H1 (cell line): ENCODE measurements at regions not wholly inside any gene's neighbourhood (a gene's known extent, or its start where the extent isn't known, plus 50 kb on each side); places are given as distances from the start of the nearest gene placed in this dataset.

Source experiments
- CTCF ChIA-PET: fragments of 300-600 bp; sonication (Branson Sonifier 250); formaldehyde crosslinking; loops from one replicate; lab custom pipeline; 2021; ENCODE audit not compliant: partially characterized antibody; lab: Charles Lee
- POLR2A ChIA-PET: fragments of 300-600 bp; sonication (Branson Sonifier 250); formaldehyde crosslinking; loops from one replicate; lab custom pipeline; 2021; ENCODE audit warnings: inconsistent platforms; ENCODE audit not compliant: partially characterized antibody; lab: Charles Lee
- DNase-seq, 2 experiments: peaks; one replicate each; pipeline versions ENCODE4 v3.0.0 to v3.0.0-alpha.2; 2010 to 2022; ENCODE audit warnings: low spot score in 2 of 2, low read depth in 1 of 2, mixed read lengths in 1 of 2
- FAIRE-seq: peaks from 2 replicates; lab custom pipeline; 2011; peaks lifted over from hg19 to GRCh38; lab: Jason Lieb, UNC
- H2AFZ ChIP-seq: 2 replicates; pipeline ENCODE4 v1.8.1; 2012; ENCODE audit warnings: low read length, inconsistent platforms
- H2AK5ac ChIP-seq: 2 replicates; pipeline ENCODE4 v1.6.1; 2013; ENCODE audit warnings: low read depth, low read length
- H2BK120ac ChIP-seq: replicated peaks from 2 replicates; pipeline ENCODE3; 2013; ENCODE audit warnings: low read depth, low read length, inconsistent platforms
- H2BK12ac ChIP-seq: 2 replicates; pipeline ENCODE4 v1.6.1; 2013; ENCODE audit warnings: low read depth, low read length
- H2BK15ac ChIP-seq: 2 replicates; pipeline ENCODE4 v1.6.1; 2013; ENCODE audit warnings: low read length
- H2BK20ac ChIP-seq: 2 replicates; pipeline ENCODE4 v1.6.1; 2013; ENCODE audit warnings: low read length
- H2BK5ac ChIP-seq: 2 replicates; pipeline ENCODE4 v1.6.1; 2013; ENCODE audit warnings: low read depth, low read length
- H3K14ac ChIP-seq: 2 replicates; pipeline ENCODE4 v1.6.1; 2013; ENCODE audit warnings: inconsistent platforms; ENCODE audit not compliant: insufficient read length
- H3K18ac ChIP-seq: 2 replicates; pipeline ENCODE4 v1.6.1; 2013; ENCODE audit warnings: low read length; ENCODE audit errors: extremely low read depth
- H3K23ac ChIP-seq: 2 replicates; pipeline ENCODE4 v1.6.1; 2013; ENCODE audit warnings: inconsistent platforms; ENCODE audit not compliant: insufficient read length
- H3K23me2 ChIP-seq: 2 replicates; pipeline ENCODE4 v1.6.1; 2013; ENCODE audit warnings: low read depth, low read length
- H3K27ac ChIP-seq: 2 replicates; pipeline ENCODE4 v1.6.1; 2011; ENCODE audit warnings: low read depth, low read length, inconsistent platforms
- H3K27me3 ChIP-seq, 4 experiments: replicated peaks in 1 of 4; 1 replicate in 1 of 4; 2 replicates in 3 of 4; pipeline versions ENCODE4 v1.6.1 to v1.8.1; 2011 to 2013; ENCODE audit warnings: low read length in 3 of 4, mild to moderate bottlenecking in 3 of 4, inconsistent platforms in 2 of 4, mixed read lengths in 2 of 4, moderate library complexity in 1 of 4; ENCODE audit not compliant: control insufficient read depth in 3 of 4, insufficient read depth in 3 of 4; ENCODE audit errors: extremely low read depth in 1 of 4
- H3K36me3 ChIP-seq, 4 experiments: 2 replicates each; pipeline versions ENCODE4 v1.6.1 to v1.8.1; 2011 to 2013; ENCODE audit warnings: mild to moderate bottlenecking in 4 of 4, low read length in 3 of 4, moderate library complexity in 2 of 4, control low read depth in 1 of 4, inconsistent platforms in 1 of 4; ENCODE audit not compliant: insufficient read depth in 4 of 4, control insufficient read depth in 2 of 4
- H3K4ac ChIP-seq: replicated peaks from 2 replicates; pipeline ENCODE3; 2013; ENCODE audit warnings: low read length, low read depth, mixed read lengths, inconsistent platforms; ENCODE audit not compliant: insufficient read length
- H3K4me1 ChIP-seq, 4 experiments: replicated peaks in 1 of 4; 1 replicate in 1 of 4; 2 replicates in 3 of 4; pipeline versions ENCODE4 v1.6.1 to v1.8.1; 2011 to 2013; ENCODE audit warnings: low read length in 3 of 4, inconsistent platforms in 2 of 4, mixed read lengths in 1 of 4; ENCODE audit not compliant: insufficient read depth in 4 of 4, control insufficient read depth in 3 of 4
- H3K4me2 ChIP-seq, 2 experiments: 2 replicates each; pipeline versions ENCODE4 v1.6.1 to v1.8.1; 2011 to 2013; ENCODE audit warnings: low read depth in 2 of 2, low read length in 2 of 2, control low read depth in 1 of 2, inconsistent platforms in 1 of 2, mild to moderate bottlenecking in 1 of 2; ENCODE audit not compliant: insufficient read depth in 1 of 2
- H3K4me3 ChIP-seq, 4 experiments: fragments of 200-600, 300-600 bp in 1 of 4; sonication (generic), shearing (Covaris generic), sonication (Bioruptor Twin) in 1 of 4; 2 replicates each; pipeline versions ENCODE4 v1.5.1 to v1.8.1; 2011 to 2016; ENCODE audit warnings: low read length in 4 of 4, low read depth in 3 of 4, control low read depth in 2 of 4, inconsistent platforms in 2 of 4, mild to moderate bottlenecking in 2 of 4, mixed read lengths in 1 of 4, moderate library complexity in 1 of 4; ENCODE audit not compliant: insufficient read depth in 2 of 4; ENCODE audit errors: extremely low read depth in 1 of 4
- H3K56ac ChIP-seq: replicated peaks from 2 replicates; pipeline ENCODE3; 2013; ENCODE audit warnings: low read depth, mild to moderate bottlenecking, mixed read lengths, low read length, inconsistent platforms; ENCODE audit not compliant: insufficient read length
- H3K79me1 ChIP-seq: 2 replicates; pipeline ENCODE4 v1.6.1; 2013; ENCODE audit warnings: low read depth, low read length, control low read depth
- H3K79me2 ChIP-seq, 2 experiments: 2 replicates each; pipeline versions ENCODE4 v1.6.1 to v1.8.1; 2012 to 2013; ENCODE audit warnings: low read length in 2 of 2, mild to moderate bottlenecking in 2 of 2, inconsistent platforms in 1 of 2; ENCODE audit not compliant: insufficient read depth in 2 of 2, control insufficient read depth in 1 of 2
- H3K9ac ChIP-seq, 4 experiments: replicated peaks in 1 of 4; 1 replicate in 1 of 4; 2 replicates in 3 of 4; pipeline versions ENCODE4 v1.6.1 to v1.8.1; 2011 to 2013; ENCODE audit warnings: low read depth in 3 of 4, low read length in 3 of 4, control low read depth in 2 of 4, mild to moderate bottlenecking in 2 of 4, moderate library complexity in 2 of 4, inconsistent platforms in 1 of 4; ENCODE audit errors: extremely low read depth in 1 of 4
- H3K9me3 ChIP-seq, 2 experiments: 2 replicates each; pipeline versions ENCODE4 v1.6.1 to v1.8.1; 2012 to 2013; ENCODE audit warnings: mild to moderate bottlenecking in 2 of 2, moderate library complexity in 2 of 2, control low read depth in 1 of 2, inconsistent platforms in 1 of 2, low read depth in 1 of 2, low read length in 1 of 2, mixed read lengths in 1 of 2; ENCODE audit not compliant: insufficient read depth in 2 of 2
- H4K20me1 ChIP-seq, 2 experiments: replicated peaks in 1 of 2; 2 replicates each; pipeline versions ENCODE3 to v1.8.1; 2011 to 2013; ENCODE audit warnings: inconsistent platforms in 2 of 2, low read length in 2 of 2, mild to moderate bottlenecking in 1 of 2; ENCODE audit not compliant: insufficient read depth in 2 of 2, control insufficient read depth in 1 of 2
- H4K5ac ChIP-seq: 2 replicates; pipeline ENCODE4 v1.6.1; 2013; ENCODE audit warnings: low read length, low read depth, mixed read lengths, inconsistent platforms; ENCODE audit not compliant: insufficient read length
- H4K8ac ChIP-seq: 2 replicates; pipeline ENCODE4 v1.8.0; 2013; ENCODE audit warnings: mild to moderate bottlenecking, moderate library complexity, low read length, inconsistent platforms; ENCODE audit not compliant: insufficient read depth; ENCODE audit errors: extremely low read depth
- H4K91ac ChIP-seq: replicated peaks from 2 replicates; pipeline ENCODE3; 2013; ENCODE audit warnings: low read length, mixed read lengths, inconsistent platforms; ENCODE audit not compliant: insufficient read length
- CHD1 ChIP-seq: IDR thresholded peaks from 2 replicates; pipeline ENCODE4 v1.6.1; 2012; ENCODE audit warnings: low read depth, low read length, improper control_type of control experiment
- CHD2 ChIP-seq: IDR thresholded peaks from 2 replicates; pipeline ENCODE4 v1.6.1; 2012; ENCODE audit warnings: low read length, improper control_type of control experiment
- FOSL1 ChIP-seq: IDR thresholded peaks from 2 replicates; pipeline ENCODE4 v1.6.1; 2011; ENCODE audit warnings: mild to moderate bottlenecking, low read depth, low read length, moderate library complexity; ENCODE audit not compliant: insufficient read depth
- HDAC2 ChIP-seq, 2 experiments: fragments of 300-600 bp in 1 of 2; sonication (generic) in 1 of 2; IDR thresholded peaks; 2 replicates each; pipeline ENCODE4 v1.6.1; 2011 to 2012; ENCODE audit warnings: low read depth in 2 of 2, low read length in 2 of 2, mild to moderate bottlenecking in 2 of 2, moderate library complexity in 2 of 2, borderline replicate concordance in 1 of 2, inconsistent platforms in 1 of 2
- JUND ChIP-seq: IDR thresholded peaks from 2 replicates; pipeline ENCODE4 v1.6.1; 2011; ENCODE audit warnings: mild to moderate bottlenecking, improper control_type of control experiment, low read length
- KDM4A ChIP-seq: IDR thresholded peaks from one replicate; pipeline ENCODE4 v1.7.1; 2012; ENCODE audit warnings: low read depth, mild to moderate bottlenecking, moderate library complexity, low read length, inconsistent platforms; ENCODE audit not compliant: severe bottlenecking
- RNF2 ChIP-seq: fragments of 200-900, 300-1000 bp; sonication (generic); IDR thresholded peaks from 2 replicates; pipeline ENCODE4 v1.7.1; 2016; ENCODE audit warnings: borderline replicate concordance, low read depth, mild to moderate bottlenecking, antibody characterized with exemption, low read length; ENCODE audit not compliant: poor library complexity, severe bottlenecking; ENCODE audit errors: missing control alignments
- RXRA ChIP-seq: IDR thresholded peaks from 2 replicates; pipeline ENCODE4 v1.6.1; 2011; ENCODE audit warnings: low read depth, mild to moderate bottlenecking, low read length, moderate library complexity; ENCODE audit not compliant: insufficient read depth
- WGBS, 2 experiments: shearing (Covaris generic) in 1 of 2; methylation state at CpG; one replicate each; pipeline versions ENCODE4 v1.1.6 to v1.1.7; 2013 to 2015; ENCODE audit warnings: low lambda C conversion rate in 2 of 2, mixed read lengths in 2 of 2, inconsistent platforms in 1 of 2, low coverage in 1 of 2, missing lambda C conversion rate in 1 of 2; ENCODE audit not compliant: insufficient replicate concordance in 2 of 2, insufficient coverage in 1 of 2, insufficient read length in 1 of 2; ENCODE audit errors: extremely low coverage in 1 of 2, missing lambda C conversion rate in 1 of 2; 5-methylcytosine and 5-hydroxymethylcytosine counted together

GRCh38 chr10:131710142-131710861 lies 190.5 kb upstream of the PPP2R2D start:
- H2BK20ac ChIP-seq: no peak overlapping the region
- no peak overlapping the region for H3K4me2 ChIP-seq
- no peak overlapping the region for H4K5ac ChIP-seq
- WGBS, 2 experiments: 89% methylated on average over 17 of the region's 17 CpGs; no CpG with 5 or more reads in 1 of the 2 experiments
- no peak overlapping the region for H2BK5ac ChIP-seq
- H3K14ac ChIP-seq: no peak overlapping the region
- ChIA-PET POLR2A (no interaction called here), CTCF (interaction anchor here (0.6 kb wide), 1 partner anchor 150 kb away, joined by 3 read pairs; no protein-coding TSS in a partner anchor)
- peak overlapping the region; percentile 80; the same call in 1 of the 2 replicates for H2BK12ac ChIP-seq
- no peak for TF ChIP-seq HDAC2 (IDR thresholded peaks at IDR 0.05; ENCODE audit: borderline replicate concordance in 1 of 2, low read depth in 2 of 2, low read length in 2 of 2)
- TF ChIP-seq RXRA: no peak
- TF ChIP-seq CHD2: no peak
- TF ChIP-seq CHD1: no peak
- TF ChIP-seq KDM4A: no peak
- TF ChIP-seq JUND: no peak
- TF ChIP-seq RNF2: no peak
- no peak for TF ChIP-seq FOSL1
- H2AK5ac ChIP-seq: no peak overlapping the region
- H3K79me2 ChIP-seq: no peaks in the 10 kb centered on the region
- H3K23me2 ChIP-seq: peaks cover 6% of the 10 kb centered on the region; the same call in 1 of the 2 replicates
- H2BK120ac ChIP-seq: no peak overlapping the region
- no peak overlapping the region for H2AFZ ChIP-seq
- no peaks in the 10 kb centered on the region; a peak in 1 of 7 replicates for H3K4me1 ChIP-seq
- H3K4ac ChIP-seq: no peak overlapping the region
- FAIRE-seq (no peak), DNase-seq (no peak)
- H3K9me3 ChIP-seq: peaks cover 7 to 8% of the 10 kb centered on the region in 2 experiments; a peak in 3 of 4 replicates
- H3K23ac ChIP-seq: no peak overlapping the region
- H3K79me1 ChIP-seq: no peaks in the 10 kb centered on the region
- no peak overlapping the region for H3K4me3 ChIP-seq
- no peak overlapping the region for H3K56ac ChIP-seq
- no peaks in the 10 kb centered on the region for H3K36me3 ChIP-seq
- H3K27ac ChIP-seq: no peak overlapping the region
- H4K8ac ChIP-seq: no peak overlapping the region; the same call in 1 of the 2 replicates
- H3K27me3 ChIP-seq: no peaks in the 10 kb centered on the region
- no peak overlapping the region for H3K9ac ChIP-seq
- H3K18ac ChIP-seq: no peak overlapping the region; the same call in 1 of the 2 replicates
- no peaks in the 10 kb centered on the region for H4K20me1 ChIP-seq
- H4K91ac ChIP-seq: no peak overlapping the region
- no peak overlapping the region; the same call in 1 of the 2 replicates for H2BK15ac ChIP-seq
